Forelimb muscle (tissue), 1 donor: ENCODE measurements at regions not wholly inside any gene's neighbourhood (a gene's known extent, or its start where the extent isn't known, plus 50 kb on each side); places are given as distances from the start of the nearest gene placed in this dataset.
"Not testable (repeated sequence)": the region's sequence is repeated elsewhere in the genome, so short reads cannot be mapped to it uniquely, and the experiment has no call there.

Source experiments
- DNase-seq: peaks from one replicate; pipeline ENCODE4 v3.0.0-alpha.2; 2013; ENCODE audit warnings: low read depth

DNA sequence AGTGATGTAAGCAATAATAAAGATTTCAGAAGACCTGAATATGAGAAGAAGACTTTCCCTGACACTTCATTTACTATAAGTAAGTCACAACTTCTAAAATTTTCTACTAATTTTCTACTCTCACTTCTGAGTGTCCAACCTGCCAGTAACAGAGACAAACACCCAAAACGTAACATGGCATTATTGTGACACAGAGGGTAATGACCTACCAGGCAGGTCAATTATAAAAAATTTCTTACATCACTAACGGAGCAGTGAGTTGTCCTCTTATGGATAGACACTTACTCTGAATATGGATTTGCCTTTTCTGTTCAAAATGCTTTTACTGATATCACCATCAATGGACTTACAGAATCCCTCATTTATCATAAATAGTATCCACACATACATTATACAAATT, 405.9 kb upstream of the MAGEB16 start:
- DNase-seq: no peak

GRCh38 chrX:35406386-35406785, 391.8 kb upstream of the MAGEB16 start:
- DNase-seq: no peak

DNA sequence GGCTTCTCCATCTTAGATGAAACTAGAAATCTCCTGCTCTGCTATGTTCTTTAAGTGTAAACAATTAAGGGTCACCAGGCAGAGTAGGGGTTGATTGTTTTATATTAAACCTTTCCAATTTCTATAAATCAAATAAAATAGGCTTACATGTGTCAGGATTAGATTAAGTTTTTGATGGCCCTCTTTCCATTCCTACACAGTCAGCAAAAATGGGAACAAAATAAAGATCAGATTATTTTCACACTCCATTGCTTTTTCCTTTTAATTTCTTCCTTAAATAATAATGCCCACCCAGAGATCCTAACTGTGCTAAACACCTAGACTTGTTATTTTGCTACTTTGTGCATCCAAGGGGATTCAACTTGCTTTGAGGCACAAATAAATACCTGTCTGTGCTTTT, 381.4 kb upstream of the MAGEB16 start:
- no peak for DNase-seq

DNA sequence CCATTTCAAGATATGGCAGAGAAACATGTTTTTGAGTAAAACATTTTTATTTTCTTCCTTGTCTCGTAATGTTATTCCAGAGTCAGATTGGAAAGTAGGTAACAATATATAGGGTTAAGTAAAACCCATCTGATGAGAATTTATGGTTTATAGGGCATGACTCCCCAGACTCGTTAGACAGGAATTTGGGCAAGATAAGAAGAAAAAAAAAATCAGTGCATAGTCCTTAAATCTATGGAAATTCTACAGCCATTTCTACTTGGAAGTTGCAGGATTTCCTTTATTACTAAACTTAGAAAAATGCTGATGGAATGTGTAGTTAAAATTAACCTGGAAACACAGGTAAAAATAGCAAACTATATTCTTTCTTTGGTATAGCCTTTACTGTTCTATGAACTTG, 366.1 kb upstream of the MAGEB16 start:
- no peak for DNase-seq

- no peak for DNase-seq
Observed at GRCh38 chrX:35439034-35439660, 359.0 kb upstream of the MAGEB16 start.

- no peak for DNase-seq
Observed at GRCh38 chrX:35439692-35440091, 358.4 kb upstream of the MAGEB16 start.

DNA sequence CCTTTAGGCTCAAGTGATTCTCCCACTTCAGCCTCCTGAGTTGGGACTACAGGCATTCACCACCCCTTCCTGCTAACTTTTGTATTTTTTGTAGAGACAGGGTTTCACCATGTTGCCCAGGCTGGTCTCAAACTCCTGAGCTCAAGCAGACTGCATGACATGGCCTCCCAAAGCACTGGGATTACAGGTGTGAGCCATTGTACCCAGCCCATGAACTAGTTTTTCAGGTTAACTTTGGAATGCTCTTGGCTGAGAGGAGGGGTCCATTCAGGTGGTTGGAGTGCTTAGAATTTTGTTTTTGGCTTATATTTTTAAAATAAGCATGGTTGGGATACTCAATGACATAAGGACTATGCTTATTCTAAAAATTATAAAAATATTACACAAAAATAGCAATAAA, 355.7 kb upstream of the MAGEB16 start:
- DNase-seq: no peak

DNA sequence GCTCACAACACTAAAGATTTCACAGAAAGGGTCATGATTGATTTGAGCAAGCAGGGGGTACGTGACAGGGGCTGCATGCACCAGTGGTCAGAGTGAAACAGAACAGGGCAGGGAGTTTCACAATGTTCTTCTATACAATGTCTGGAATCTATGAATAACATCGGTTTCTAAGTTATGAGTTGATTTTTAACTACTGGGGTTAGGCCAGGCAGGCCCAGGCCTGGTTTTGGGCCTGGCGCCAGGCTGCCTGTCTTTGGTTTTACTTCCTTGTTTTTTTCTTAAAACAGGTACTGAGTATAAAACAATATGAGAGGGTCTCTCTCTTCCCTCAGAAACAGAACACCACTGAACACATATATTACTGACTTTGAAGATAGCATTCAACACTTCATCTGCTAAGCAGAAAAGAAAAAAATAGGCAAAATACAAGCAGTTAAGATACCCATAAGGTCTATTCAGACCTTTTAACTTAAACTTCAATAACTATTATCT, 355.0 kb upstream of the MAGEB16 start:
- DNase-seq: not testable (repeated sequence)

DNA sequence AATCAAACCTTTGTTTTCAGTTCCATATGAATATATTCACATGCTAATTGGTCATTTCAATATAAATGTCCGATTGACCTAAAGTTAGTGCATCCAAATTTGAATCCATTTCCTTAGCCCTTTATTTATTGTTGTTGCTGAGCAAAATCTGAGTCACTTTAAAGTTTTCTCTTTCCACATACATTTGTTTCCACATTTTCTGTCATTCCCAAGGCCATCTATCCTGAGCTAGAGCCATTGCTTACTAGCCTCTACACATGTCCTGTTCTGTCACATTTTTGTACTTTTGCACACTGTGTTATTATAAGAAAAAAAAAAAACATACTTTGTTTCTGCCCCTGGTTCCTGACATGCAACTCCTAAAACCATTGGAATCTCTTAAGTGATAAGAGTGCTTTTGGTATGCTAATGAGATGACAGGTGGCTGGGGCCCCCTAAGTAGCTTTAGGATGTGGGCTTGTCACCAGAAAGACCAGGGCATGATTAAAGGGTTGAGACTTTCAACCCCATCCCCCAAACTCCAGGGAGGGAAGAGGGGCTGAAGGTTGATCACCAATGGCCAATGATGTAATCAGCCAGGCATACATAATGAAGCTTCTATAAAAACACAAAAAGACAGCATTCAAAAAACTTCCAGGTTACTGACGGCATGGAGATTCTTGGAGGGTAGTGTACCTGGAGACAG, 353.3 kb upstream of the MAGEB16 start:
- no peak for DNase-seq

- no peak for DNase-seq
Observed at GRCh38 chrX:35445912-35446311, 352.2 kb upstream of the MAGEB16 start.

DNA sequence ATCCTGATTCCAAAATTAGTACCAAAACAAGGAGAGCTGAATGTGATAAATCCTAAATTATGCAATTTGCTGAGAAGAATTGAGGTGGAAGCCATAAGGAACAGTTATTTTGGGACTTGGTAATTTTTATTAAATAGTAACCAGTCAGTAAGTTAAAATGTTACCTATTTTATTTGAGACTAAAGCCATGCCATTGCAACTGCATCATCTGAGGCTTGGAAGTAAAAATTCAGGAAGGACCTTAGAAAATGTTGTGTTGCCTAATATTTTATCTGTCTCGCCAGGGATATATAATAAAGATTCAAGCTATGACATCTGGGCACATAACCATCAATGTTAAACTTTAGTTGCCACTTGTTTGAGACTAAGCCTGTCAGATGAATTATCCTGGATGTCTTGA, 341.3 kb upstream of the MAGEB16 start:
- no peak for DNase-seq

DNA sequence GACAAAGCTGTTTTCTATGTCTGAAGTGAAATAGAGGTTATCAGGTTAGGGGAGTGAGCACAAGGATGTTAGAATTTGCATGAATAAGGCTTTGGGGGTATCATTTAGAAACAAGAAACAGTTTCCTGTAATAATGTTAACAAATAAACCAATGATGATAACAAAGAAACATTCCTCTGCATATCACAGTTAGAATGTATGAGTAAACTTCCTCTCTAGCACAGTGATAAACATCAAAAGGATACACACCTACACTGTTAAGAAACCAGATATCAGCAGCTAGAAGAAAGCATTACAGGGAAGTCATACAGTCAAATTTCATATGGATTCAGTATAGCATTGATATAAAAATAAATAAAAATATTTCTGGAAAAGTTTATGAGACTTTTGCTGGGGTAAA, 340.0 kb upstream of the MAGEB16 start:
- DNase-seq: no peak

DNA sequence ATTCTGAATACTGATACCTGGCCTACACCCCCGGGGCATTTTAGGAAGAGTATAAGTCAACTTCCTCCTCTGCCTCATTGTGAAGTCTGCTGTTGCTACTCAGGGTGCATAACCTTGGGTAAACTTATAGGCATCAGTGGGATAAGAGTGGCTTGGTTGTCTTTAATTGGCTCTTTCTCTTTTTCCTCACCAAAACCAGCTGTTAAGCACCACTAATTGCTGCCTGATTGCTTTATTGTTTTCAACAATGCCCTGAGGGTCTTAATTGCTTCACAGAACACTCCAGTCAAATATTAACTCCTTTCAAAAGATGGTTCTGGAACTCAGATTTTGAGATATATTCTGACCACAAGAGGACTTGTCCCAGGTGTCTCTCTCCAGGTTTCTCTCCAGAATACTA, 337.0 kb upstream of the MAGEB16 start:
- no peak for DNase-seq

GRCh38 chrX:35496671-35497070, 301.5 kb upstream of the MAGEB16 start:
- not testable (repeated sequence) for DNase-seq

DNA sequence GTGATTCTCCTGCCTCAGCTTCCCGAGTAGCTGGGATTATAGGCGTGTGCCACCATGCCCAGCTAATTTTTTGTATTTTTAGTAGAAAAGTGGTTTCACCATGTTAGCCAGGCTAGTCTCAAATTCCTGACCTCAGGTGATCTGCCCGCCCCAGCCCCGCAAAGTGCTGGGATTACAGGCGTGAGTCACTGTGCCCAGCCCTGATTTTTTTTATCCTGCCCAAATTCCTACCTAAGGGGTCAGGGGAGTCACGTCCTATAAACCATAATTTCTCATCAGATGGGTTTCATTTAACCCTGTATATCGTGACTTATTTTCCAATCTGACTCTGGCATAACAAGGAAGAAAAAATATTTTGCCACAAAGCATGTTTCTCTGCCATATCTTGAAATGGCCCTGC, 300.7 kb upstream of the MAGEB16 start:
- not testable (repeated sequence) for DNase-seq

DNA sequence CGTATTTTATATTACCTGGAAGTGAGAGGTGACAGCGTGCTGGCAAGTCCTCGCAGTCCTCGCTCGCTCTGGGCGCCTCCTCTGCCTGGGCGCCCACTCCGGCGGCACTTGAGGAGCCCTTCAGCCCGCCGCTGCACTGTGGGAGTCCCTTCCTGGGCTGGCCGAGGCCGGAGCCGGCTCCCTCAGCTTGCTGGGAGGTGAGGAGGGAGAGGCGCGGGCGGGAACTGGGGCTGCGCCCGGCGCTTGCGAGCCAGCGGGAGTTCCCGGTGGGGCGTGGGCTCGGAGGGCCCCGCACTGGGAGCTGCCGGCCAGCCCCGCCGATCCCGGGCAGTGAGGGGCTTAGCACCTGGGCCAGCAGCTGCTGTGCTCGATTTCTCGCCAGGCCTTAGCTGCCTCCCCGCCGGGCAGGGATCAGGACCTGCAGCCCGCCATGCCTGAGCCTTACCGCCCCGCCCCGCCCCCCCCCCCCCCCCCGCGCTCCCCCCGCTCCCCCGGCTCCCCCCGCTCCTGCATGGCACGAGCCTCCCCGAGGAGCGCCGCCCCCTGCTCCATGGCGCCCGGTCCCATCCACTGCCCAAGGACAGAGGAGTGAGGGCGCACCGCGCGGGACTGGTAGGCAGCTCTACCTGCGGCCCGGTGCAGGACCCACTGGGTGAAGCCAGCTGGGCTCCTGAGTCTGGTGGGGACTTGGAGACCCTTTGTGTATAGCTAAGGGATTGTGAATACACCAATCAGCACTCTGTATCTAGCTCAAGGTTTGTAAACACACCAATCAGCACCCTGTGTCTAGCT, 298.9 kb upstream of the MAGEB16 start:
- no peak for DNase-seq

DNA sequence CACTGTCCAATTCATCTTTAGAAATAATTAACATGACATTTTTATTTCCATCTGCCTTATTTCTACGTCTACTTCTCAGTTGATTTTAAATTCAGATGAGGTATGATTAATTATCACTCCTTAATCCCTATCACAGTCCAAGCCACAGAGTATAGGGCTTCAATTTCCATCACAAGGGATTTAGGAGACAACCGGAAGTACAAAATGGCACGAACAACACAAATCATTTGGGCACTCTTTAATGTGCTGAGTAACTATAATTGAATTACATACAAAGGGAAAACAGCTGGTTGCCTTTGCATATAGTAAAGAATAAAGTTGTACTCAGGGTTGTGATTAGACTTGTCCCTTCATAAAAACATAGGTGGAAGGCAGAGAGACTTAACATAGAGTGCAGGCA, 290.4 kb upstream of the MAGEB16 start:
- DNase-seq: no peak

DNA sequence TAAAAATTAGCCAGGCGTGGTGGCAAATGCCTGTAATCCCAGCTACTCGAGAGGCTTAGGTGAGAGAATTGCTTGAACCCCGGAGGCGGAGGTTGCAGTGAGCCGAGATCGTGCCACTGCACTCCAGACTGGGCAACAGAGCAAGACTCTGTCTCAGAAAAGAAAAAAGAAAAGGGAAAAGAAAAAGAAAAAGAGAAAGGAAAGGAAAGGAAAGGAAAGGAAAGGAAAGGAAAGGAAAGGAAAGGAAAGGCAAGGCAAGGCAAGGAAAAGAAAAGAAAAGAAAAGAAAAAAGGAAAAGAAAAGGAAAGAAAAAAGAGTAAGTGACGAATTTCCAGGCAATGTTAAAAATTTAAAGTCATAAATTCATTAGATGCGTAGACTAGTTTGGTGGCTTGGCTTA, 250.1 kb upstream of the MAGEB16 start:
- not testable (repeated sequence) for DNase-seq

- no peak for DNase-seq
Observed at GRCh38 chrX:35557916-35558315, 240.2 kb upstream of the MAGEB16 start.

- DNase-seq: no peak
Observed at GRCh38 chrX:35561985-35562384, 236.2 kb upstream of the MAGEB16 start.

- no peak for DNase-seq
Observed at GRCh38 chrX:35562395-35562794, 235.7 kb upstream of the MAGEB16 start.

DNA sequence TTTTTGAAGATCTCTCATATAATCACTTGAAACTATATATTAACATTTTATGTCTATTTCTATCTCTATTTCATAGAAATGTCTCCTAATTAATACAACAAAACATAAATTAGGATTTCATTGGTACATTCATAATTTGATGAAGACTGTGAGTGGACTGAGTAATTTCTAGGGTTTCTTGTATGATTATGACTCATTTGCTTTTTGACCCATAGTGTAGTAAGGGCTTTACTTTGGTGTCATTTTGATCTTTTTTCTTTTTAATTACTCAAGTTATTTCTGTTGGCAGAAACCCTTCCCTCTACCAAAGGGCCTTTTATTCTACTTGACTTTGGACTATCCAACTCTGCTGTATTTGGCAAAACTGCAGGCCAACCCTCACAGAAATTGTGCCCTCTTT, 207.9 kb upstream of the MAGEB16 start:
- DNase-seq: no peak

DNA sequence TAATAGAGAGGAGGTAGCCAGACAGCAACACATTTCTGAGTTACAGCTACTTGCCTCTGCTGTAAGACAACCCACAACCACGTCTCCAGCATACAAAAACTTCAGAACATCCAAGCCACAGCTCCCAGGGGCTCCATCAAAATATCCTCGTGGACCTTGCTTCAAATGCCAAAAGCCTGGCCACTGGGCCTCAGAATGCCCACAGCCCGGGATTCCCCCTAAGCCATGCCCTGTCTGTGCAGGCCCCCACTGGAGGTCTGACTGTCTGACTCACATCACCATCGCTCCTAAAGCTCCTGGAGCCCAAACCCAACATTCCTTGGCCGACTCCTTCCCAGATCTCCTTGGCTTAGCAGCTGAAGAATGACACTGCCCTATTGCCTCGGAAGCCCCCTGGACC, 186.6 kb upstream of the MAGEB16 start:
- DNase-seq: not testable (repeated sequence)
